ENCODE measurements at regions not wholly inside any gene's neighbourhood (a gene's known extent, or its start where the extent isn't known, plus 50 kb on each side); places are given as distances from the start of the nearest gene placed in this dataset.

- no peak overlapping the region for H3K27ac Mint-ChIP-seq
- no peak overlapping the region for H3K4me3 Mint-ChIP-seq
- no peak for ATAC-seq (ENCODE audit: low read depth)
- H3K4me1 Mint-ChIP-seq, result no peaks in the 10 kb centered on the region
- peaks cover 7% of the 10 kb centered on the region for H3K27me3 Mint-ChIP-seq
- ChIA-PET POLR2A (no interaction called here), CTCF (no interaction called here)
- H3K9me3 Mint-ChIP-seq, result no peaks in the 10 kb centered on the region
- TF ChIP-seq CTCF (IDR thresholded peaks at IDR 0.05), result no peak
- H3K36me3 Mint-ChIP-seq (ENCODE audit: low read depth), result no peaks in the 10 kb centered on the region
- intact Hi-C loops (cut with micrococcal nuclease), result no loop called here
- no peak for DNase-seq
Observed at GRCh38 chr16:54411544-54411943, 125.0 kb upstream of the IRX3 start.

- DNase-seq (no peak), ATAC-seq (ENCODE audit: low read depth) (no peak)
- CTCF ChIA-PET, result no interaction called here
- Mint-ChIP-seq H3K36me3 (ENCODE audit: low read depth) (no peaks in the 10 kb centered on the region), H3K27ac (no peak overlapping the region), H3K4me1 (no peaks in the 10 kb centered on the region), H3K4me3 (no peak overlapping the region), H3K9me3 (no peaks in the 10 kb centered on the region), H3K27me3 (peaks cover 7% of the 10 kb centered on the region)
- POLR2A ChIA-PET, result no interaction called here
- TF ChIP-seq CTCF (IDR thresholded peaks at IDR 0.05), result no peak
- intact Hi-C loops (cut with micrococcal nuclease), result no loop called here
Observed at GRCh38 chr16:54409982-54410381, 123.4 kb upstream of the IRX3 start.

GRCh38 chr16:54407596-54407995 lies 121.0 kb upstream of the IRX3 start:
- POLR2A ChIA-PET, result no interaction called here
- no peak for DNase-seq
- intact Hi-C loops (cut with micrococcal nuclease), result no loop called here
- Mint-ChIP-seq H3K27me3 (peaks cover 4% of the 10 kb centered on the region), H3K4me1 (no peaks in the 10 kb centered on the region), H3K4me3 (no peak overlapping the region), H3K27ac (no peak overlapping the region), H3K36me3 (ENCODE audit: low read depth) (no peaks in the 10 kb centered on the region), H3K9me3 (no peaks in the 10 kb centered on the region)
- CTCF ChIA-PET, result no interaction called here
- ATAC-seq (ENCODE audit: low read depth), result no peak
- TF ChIP-seq CTCF (IDR thresholded peaks at IDR 0.05), result no peak

- Mint-ChIP-seq H3K4me1 (no peaks in the 10 kb centered on the region), H3K27me3 (no peaks in the 10 kb centered on the region), H3K36me3 (ENCODE audit: low read depth) (no peaks in the 10 kb centered on the region), H3K4me3 (no peak overlapping the region), H3K9me3 (no peaks in the 10 kb centered on the region), H3K27ac (no peak overlapping the region)
- TF ChIP-seq CTCF (IDR thresholded peaks at IDR 0.05), result no peak
- intact Hi-C loops (cut with micrococcal nuclease), result no loop called here
- no peak for DNase-seq
- ChIA-PET CTCF (no interaction called here), POLR2A (no interaction called here)
- ATAC-seq (ENCODE audit: low read depth), result no peak
Observed at GRCh38 chr16:54405478-54405877, 118.9 kb upstream of the IRX3 start.

- intact Hi-C loops (cut with micrococcal nuclease), result no loop called here
- Mint-ChIP-seq H3K9me3 (no peaks in the 10 kb centered on the region), H3K36me3 (ENCODE audit: low read depth) (no peaks in the 10 kb centered on the region), H3K27ac (no peak overlapping the region), H3K4me3 (no peak overlapping the region), H3K27me3 (peaks cover 2% of the 10 kb centered on the region), H3K4me1 (no peaks in the 10 kb centered on the region)
- ChIA-PET POLR2A (no interaction called here), CTCF (no interaction called here)
- DNase-seq (no peak), ATAC-seq (ENCODE audit: low read depth) (no peak)
- TF ChIP-seq CTCF (IDR thresholded peaks at IDR 0.05), result no peak
Observed at GRCh38 chr16:54403580-54403979, 117.0 kb upstream of the IRX3 start.

Data from activated B cell treated with CpG ODN at 0.5 μM for 24 hours (primary cell).